ENCODE measurements at regions not wholly inside any gene's neighbourhood (a gene's known extent, or its start where the extent isn't known, plus 50 kb on each side); places are given as distances from the start of the nearest gene placed in this dataset.

- TF ChIP-seq, protein P1, sequence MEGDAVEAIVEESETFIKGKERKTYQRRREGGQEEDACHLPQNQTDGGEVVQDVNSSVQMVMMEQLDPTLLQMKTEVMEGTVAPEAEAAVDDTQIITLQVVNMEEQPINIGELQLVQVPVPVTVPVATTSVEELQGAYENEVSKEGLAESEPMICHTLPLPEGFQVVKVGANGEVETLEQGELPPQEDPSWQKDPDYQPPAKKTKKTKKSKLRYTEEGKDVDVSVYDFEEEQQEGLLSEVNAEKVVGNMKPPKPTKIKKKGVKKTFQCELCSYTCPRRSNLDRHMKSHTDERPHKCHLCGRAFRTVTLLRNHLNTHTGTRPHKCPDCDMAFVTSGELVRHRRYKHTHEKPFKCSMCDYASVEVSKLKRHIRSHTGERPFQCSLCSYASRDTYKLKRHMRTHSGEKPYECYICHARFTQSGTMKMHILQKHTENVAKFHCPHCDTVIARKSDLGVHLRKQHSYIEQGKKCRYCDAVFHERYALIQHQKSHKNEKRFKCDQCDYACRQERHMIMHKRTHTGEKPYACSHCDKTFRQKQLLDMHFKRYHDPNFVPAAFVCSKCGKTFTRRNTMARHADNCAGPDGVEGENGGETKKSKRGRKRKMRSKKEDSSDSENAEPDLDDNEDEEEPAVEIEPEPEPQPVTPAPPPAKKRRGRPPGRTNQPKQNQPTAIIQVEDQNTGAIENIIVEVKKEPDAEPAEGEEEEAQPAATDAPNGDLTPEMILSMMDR (IDR thresholded peaks at IDR 0.05; ENCODE audit: low read depth, low read length, missing input control) = no peak
- TF ChIP-seq RAD21 (IDR thresholded peaks at IDR 0.05) = no peak
- no peak for TF ChIP-seq HNF4A (conservative IDR thresholded peaks at IDR 0.05)
These were observed 250.7 kb upstream of the ZNF32 start for GRCh38 chr10:43899224-43899959.

Data from liver (tissue), 3 donors.